NCI-H2227 (cell line): ENCODE measurements at regions not wholly inside any gene's neighbourhood (a gene's known extent, or its start where the extent isn't known, plus 50 kb on each side); places are given as distances from the start of the nearest gene placed in this dataset.

Source experiments
- DNase-seq: peaks from one replicate; lab custom pipeline; 2025; ENCODE audit not compliant: unreplicated experiment; lab: John Stamatoyannopoulos, UW

GRCh38 chr2:144248350-144249034, 271.4 kb downstream of the ZEB2 start:
- DNase-seq: no peak

GRCh38 chr2:144244938-144245337, 275.0 kb downstream of the ZEB2 start:
- no peak for DNase-seq

DNA sequence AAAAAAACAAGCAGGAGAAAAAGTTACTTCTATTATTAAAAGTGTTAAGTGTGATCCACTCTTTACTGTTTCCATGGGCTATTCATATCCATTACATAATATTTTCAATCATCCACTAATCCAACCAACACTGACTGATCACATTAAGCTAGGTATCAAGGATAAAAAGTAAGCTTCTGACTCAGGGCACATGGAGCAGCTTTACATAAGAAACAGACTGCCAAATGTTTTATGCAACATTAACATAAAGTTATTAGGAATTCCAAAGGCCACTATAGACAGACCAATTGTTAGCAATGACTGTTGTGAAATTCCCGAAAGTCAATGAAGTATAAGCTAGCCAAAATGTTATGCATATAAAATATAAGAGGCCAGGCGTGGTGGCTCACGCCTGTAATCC, 277.6 kb downstream of the ZEB2 start:
- no peak for DNase-seq

DNA sequence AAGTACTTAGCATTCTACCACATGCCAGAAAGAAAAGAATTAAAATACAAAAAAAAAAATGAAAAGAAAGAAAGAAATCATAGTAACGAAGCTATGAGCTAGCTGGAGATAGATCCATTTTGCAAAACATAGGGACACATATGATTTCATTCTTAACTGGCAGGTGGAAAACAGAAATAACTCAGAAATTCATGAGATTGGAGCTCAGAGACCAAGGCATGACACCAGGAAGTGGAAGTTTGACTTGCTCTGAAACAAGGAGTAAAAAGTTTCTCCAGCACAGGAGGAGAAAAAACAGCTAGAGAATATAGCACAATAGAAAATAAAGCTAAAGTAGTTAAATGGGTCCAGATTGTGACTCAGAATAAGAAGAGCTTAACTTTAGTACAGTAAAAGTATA, 278.1 kb downstream of the ZEB2 start:
- no peak for DNase-seq

GRCh38 chr2:144240656-144241339, 279.1 kb downstream of the ZEB2 start:
- DNase-seq: no peak

DNA sequence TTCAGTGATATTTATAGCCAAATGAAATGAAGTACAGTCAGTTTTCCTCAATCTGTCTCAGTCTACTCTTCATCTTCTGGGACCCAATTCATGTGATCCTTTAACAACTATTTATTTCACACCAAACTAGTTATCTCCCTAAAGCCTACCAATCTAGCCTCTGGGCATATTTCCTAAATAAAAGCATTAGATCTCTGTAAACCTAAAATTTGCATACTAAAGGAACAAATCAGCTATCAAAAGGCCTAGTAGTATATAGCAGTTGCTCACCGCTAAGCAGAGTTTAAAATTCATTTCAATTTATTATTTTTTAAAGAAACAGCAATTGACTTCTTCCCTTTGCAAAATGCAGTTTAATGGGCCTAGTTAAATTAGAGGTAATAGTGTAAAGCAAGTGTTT, 280.2 kb downstream of the ZEB2 start:
- no peak for DNase-seq

DNA sequence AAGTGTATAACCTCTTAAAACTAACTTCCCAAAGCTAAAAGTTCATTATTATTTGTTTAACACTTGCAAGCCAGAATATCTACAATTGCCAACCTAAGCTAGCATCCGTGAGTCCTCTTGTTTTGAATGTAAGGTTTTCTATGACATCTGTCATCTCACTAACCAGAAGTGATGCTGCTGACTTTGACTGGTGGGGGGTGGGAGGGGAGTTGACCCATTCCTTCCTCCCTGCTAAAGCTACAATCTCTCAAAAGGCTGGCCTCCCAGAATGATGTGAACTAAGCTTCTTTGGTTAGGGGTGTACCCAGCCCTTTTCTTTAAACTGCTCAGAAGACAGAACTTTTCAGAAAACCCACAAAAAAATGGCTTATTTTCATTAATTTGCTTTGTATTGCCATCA, 280.6 kb downstream of the ZEB2 start:
- no peak for DNase-seq

DNA sequence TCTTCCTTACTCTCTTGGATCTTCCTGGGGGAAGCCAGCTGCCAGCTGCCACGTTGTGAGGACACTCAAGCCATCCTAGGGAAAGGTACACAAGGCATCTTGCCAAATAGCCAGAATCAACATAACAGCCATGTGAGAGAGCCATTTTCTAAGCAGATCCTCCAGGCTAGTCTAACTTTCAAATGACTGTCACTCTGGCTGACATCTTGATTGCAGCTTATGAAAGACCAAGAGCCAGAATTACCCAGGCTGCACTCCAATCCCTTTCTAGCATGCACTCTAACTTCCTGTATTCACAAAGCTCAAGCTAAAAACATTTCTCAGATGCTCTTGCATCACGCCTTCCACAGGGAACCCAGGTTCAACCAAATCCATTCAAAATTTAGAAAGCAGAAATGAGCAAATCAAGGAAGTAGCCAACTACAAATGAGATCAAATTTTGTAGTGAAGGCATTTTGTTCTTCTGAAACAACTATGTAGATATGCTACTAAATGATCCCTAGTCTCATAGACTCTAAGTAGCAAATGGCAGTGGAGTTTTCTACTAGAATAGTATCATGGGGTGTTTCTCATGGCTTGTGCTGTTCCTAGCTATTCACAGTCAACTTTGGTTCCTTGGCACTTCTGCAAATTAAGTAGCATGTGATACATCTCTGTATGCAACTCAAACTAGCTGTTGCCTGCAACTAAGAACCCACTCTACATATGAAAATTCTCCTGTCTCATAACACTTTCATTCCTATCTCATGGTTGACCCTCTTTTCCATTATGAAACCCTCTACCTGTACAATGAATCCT, 281.9 kb downstream of the ZEB2 start:
- peak; percentile 11 for DNase-seq

GRCh38 chr2:144237108-144237507, 282.8 kb downstream of the ZEB2 start:
- no peak for DNase-seq

DNA sequence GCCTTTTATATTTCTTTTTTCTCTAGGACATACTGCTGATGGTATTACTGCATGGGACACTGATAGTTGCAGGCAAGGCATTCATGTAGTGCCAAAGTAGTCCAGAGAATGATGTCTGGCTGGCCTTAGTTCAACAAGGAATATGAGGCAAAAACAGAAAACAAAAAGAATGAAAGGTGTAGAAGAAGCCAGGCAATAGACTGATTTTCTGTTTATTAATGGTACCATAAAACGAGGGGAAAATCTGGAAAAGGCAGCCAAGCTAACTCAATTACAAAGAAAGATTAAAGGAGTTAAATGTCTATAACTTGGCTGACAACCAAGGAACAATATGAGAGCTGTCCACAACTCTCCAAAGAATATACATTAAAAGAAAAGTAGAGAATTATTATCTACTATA, 284.9 kb downstream of the ZEB2 start:
- no peak for DNase-seq

DNA sequence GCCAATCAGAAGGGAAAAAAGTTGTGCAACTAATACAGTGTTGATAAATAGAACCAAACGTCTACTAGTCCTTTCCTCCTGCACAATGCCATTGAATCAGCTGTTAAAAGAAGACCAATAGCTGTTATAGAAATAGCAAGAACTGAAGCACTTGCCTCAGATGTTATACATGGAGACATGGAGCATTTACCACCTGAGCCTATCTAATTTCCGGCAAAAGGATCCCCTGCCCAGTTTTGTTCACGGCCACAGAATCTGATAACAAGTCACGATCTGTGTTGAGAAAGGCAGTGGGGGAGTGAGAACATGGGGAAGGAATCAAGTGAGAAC, 285.4 kb downstream of the ZEB2 start:
- no peak for DNase-seq

- DNase-seq: no peak
Measured at GRCh38 chr2:144233733-144234541, 286.0 kb downstream of the ZEB2 start.

- no peak for DNase-seq
Measured at GRCh38 chr2:144233317-144233716, 286.6 kb downstream of the ZEB2 start.

DNA sequence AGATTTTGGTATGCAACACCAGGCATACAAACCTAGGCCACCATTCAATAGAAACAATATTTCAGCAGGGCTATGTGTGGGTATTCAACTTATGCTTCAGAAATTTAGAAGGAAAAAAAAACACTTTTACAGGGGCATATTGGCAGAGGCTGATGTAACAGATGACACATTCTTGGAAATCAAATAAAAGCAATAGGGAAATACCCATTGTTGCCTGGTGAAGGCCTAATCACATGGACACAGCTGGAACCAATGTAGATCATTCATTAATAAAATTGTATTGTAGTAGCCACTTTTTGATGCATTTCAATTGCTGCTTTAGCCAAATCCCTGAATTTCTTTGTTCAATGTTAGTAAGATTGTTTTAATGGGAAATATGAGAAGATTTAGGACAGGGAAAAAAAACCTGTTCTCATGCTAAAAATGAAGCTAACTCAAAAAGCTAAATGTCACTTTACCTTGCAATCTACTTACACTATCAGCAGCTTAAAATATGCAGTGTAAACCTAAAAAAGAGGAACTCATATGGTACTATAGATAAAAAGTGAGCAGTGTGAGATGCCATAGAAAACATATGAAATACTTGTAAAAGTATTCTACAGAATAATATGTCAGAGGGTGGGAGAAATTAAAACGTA, 289.4 kb downstream of the ZEB2 start:
- no peak for DNase-seq

- no peak for DNase-seq
Measured at GRCh38 chr2:144230033-144230432, 289.9 kb downstream of the ZEB2 start.

DNA sequence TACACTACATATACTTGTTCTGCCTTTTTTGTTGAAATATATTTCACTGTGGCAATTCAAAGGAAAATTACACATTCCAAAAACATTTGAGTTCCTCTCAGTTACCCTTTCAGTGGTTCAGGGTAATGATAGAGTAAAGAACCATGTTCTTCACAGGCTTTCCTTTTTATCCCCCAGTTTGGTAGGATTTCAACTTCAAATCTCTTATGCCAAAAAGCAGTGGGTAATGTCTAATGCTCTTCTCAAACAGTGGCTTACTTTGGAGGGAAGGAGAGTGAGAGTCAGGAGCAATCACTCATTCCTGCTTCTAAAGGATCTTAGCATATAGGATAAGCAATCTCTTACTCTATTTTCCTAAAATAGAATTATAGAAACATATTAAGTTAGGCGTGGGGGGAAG, 290.6 kb downstream of the ZEB2 start:
- no peak for DNase-seq

DNA sequence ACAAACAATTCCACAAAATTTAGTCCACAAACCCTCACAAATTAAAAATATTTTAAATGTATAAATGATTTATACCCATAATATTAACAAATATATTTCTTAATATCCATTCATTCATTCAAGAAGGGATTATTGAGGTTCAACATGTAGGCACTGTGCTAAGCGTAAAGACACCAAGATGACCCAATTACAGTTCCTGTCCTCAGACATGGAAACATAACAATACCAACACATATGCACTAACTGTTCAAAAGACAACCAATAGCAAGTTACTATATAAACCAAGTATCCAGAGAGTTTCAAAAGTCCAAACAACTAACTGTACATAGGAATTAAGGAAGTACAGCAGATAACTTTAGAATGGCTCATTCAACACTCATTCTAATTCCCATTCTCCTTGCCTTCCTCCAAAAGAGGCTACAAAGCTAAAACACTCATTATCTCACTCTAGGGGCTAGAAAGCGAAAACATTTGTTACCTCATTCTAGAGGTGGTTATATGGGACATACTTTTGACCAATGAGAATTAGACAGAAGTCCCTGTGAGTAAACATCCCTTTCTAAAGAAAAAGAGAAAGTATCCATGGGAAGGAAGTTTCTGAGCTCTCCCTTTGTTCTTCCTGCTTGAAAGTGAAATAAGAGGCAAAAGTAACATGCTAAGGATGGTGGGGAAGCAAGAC, 292.4 kb downstream of the ZEB2 start:
- DNase-seq: no peak

DNA sequence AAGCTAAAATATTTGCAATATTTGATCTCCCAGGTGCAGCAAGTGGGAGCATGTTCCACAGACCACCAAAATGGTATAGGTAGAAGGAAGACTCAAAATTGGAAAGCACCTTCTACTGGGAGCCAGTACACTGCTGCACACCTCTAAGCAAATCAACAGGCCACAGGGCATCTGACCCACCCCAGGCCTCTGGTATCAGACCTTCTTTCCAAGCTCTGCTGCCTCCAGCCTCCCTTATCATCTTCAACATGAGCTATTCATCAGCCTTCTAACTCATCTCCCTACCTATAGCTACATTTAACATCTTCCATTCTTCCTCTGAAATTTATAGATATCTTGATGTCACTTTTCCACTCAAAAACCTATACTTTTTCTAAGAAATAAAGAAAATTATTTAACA, 294.8 kb downstream of the ZEB2 start:
- DNase-seq: no peak

- DNase-seq: no peak
Measured at GRCh38 chr2:144224472-144224871, 295.4 kb downstream of the ZEB2 start.

- DNase-seq: no peak
Measured at GRCh38 chr2:144219979-144220378, 299.9 kb downstream of the ZEB2 start.
